ENCODE measurements at regions not wholly inside any gene's neighbourhood (a gene's known extent, or its start where the extent isn't known, plus 50 kb on each side); places are given as distances from the start of the nearest gene placed in this dataset.
"Not testable (repeated sequence)": the region's sequence is repeated elsewhere in the genome, so short reads cannot be mapped to it uniquely, and the experiment has no call there.

- no peaks in the 10 kb centered on the region for H3K36me3 ChIP-seq (ENCODE audit: control insufficient read depth in 3 of 3, insufficient read depth in 3 of 3, low read length in 3 of 3)
- H3K27me3 ChIP-seq (ENCODE audit: control insufficient read depth in 3 of 3, insufficient read depth in 3 of 3, low read length in 3 of 3), result no peaks in the 10 kb centered on the region
- H3K4me1 ChIP-seq (ENCODE audit: control insufficient read depth in 3 of 3, insufficient read depth in 3 of 3, low read length in 3 of 3), result no peaks in the 10 kb centered on the region
- no peaks in the 10 kb centered on the region for H3K9me3 ChIP-seq (ENCODE audit: control insufficient read depth in 3 of 3, low read length in 3 of 3)
- no peak overlapping the region for H3K9ac ChIP-seq (ENCODE audit: low read depth in 1 of 3, low read length in 3 of 3)
- no peak overlapping the region for H3K4me3 ChIP-seq (ENCODE audit: low read length in 3 of 3)
- H3K27ac ChIP-seq (ENCODE audit: low read depth, low read length), result no peak overlapping the region
These were observed 1025.5 kb downstream of the RAB28 start for GRCh38 chr4:12458621-12459020.

GRCh38 chr4:12452291-12452690, 1023.6 kb upstream of the HS3ST1 start:
- no peaks in the 10 kb centered on the region for H3K4me1 ChIP-seq (ENCODE audit: control insufficient read depth in 3 of 3, insufficient read depth in 3 of 3, low read length in 3 of 3)
- peaks cover 3 to 4% (median 4%) of the 10 kb centered on the region in 3 donors for H3K9me3 ChIP-seq (ENCODE audit: control insufficient read depth in 3 of 3, low read length in 3 of 3)
- H3K9ac ChIP-seq (ENCODE audit: low read depth in 1 of 3, low read length in 3 of 3), result no peak overlapping the region
- no peak overlapping the region for H3K27ac ChIP-seq (ENCODE audit: low read depth, low read length)
- no peak overlapping the region for H3K4me3 ChIP-seq (ENCODE audit: low read length in 3 of 3)
- H3K36me3 ChIP-seq (ENCODE audit: control insufficient read depth in 3 of 3, insufficient read depth in 3 of 3, low read length in 3 of 3), result no peaks in the 10 kb centered on the region
- no peaks in the 10 kb centered on the region for H3K27me3 ChIP-seq (ENCODE audit: control insufficient read depth in 3 of 3, insufficient read depth in 3 of 3, low read length in 3 of 3)

GRCh38 chr4:12447451-12447850, 1018.8 kb upstream of the HS3ST1 start:
- Histone ChIP-seq H3K36me3 (ENCODE audit: control insufficient read depth in 3 of 3, insufficient read depth in 3 of 3, low read length in 3 of 3) (no peaks in the 10 kb centered on the region), H3K27ac (ENCODE audit: low read depth, low read length) (no peak overlapping the region), H3K27me3 (ENCODE audit: control insufficient read depth in 3 of 3, insufficient read depth in 3 of 3, low read length in 3 of 3) (no peaks in the 10 kb centered on the region), H3K4me1 (ENCODE audit: control insufficient read depth in 3 of 3, insufficient read depth in 3 of 3, low read length in 3 of 3) (no peaks in the 10 kb centered on the region), H3K9me3 (ENCODE audit: control insufficient read depth in 3 of 3, low read length in 3 of 3) (peaks cover 3 to 4% (median 4%) of the 10 kb centered on the region in 3 donors), H3K4me3 (ENCODE audit: low read length in 3 of 3) (no peak overlapping the region), H3K9ac (ENCODE audit: low read depth in 1 of 3, low read length in 3 of 3) (no peak overlapping the region)

GRCh38 chr4:12446657-12447185, 1018.0 kb upstream of the HS3ST1 start:
- H3K27me3 ChIP-seq (ENCODE audit: control insufficient read depth in 3 of 3, insufficient read depth in 3 of 3, low read length in 3 of 3), result no peaks in the 10 kb centered on the region

GRCh38 chr4:12446256-12446655, 1017.6 kb upstream of the HS3ST1 start:
- Histone ChIP-seq H3K9me3 (ENCODE audit: control insufficient read depth in 3 of 3, low read length in 3 of 3) (peaks cover under 1% of the 10 kb centered on the region in 3 donors), H3K9ac (ENCODE audit: low read depth in 1 of 3, low read length in 3 of 3) (no peak overlapping the region), H3K36me3 (ENCODE audit: control insufficient read depth in 3 of 3, insufficient read depth in 3 of 3, low read length in 3 of 3) (no peaks in the 10 kb centered on the region), H3K4me1 (ENCODE audit: control insufficient read depth in 3 of 3, insufficient read depth in 3 of 3, low read length in 3 of 3) (no peaks in the 10 kb centered on the region), H3K27ac (ENCODE audit: low read depth, low read length) (no peak overlapping the region), H3K27me3 (ENCODE audit: control insufficient read depth in 3 of 3, insufficient read depth in 3 of 3, low read length in 3 of 3) (no peaks in the 10 kb centered on the region), H3K4me3 (ENCODE audit: low read length in 3 of 3) (no peak overlapping the region)

More at GRCh38 chr4:12446657-12447185, 1018.0 kb upstream of the HS3ST1 start:
- no peak overlapping the region for H3K4me3 ChIP-seq (ENCODE audit: low read length in 3 of 3)
- no peak overlapping the region for H3K9ac ChIP-seq (ENCODE audit: low read depth in 1 of 3, low read length in 3 of 3)
- no peak overlapping the region for H3K27ac ChIP-seq (ENCODE audit: low read depth, low read length)
- H3K9me3 ChIP-seq (ENCODE audit: control insufficient read depth in 3 of 3, low read length in 3 of 3), result peaks cover 3 to 4% (median 4%) of the 10 kb centered on the region in 3 donors
- no peaks in the 10 kb centered on the region for H3K36me3 ChIP-seq (ENCODE audit: control insufficient read depth in 3 of 3, insufficient read depth in 3 of 3, low read length in 3 of 3)
- no peaks in the 10 kb centered on the region for H3K4me1 ChIP-seq (ENCODE audit: control insufficient read depth in 3 of 3, insufficient read depth in 3 of 3, low read length in 3 of 3)

GRCh38 chr4:12445711-12446235, 1017.1 kb upstream of the HS3ST1 start:
- no peaks in the 10 kb centered on the region for H3K36me3 ChIP-seq (ENCODE audit: control insufficient read depth in 3 of 3, insufficient read depth in 3 of 3, low read length in 3 of 3)
- no peaks in the 10 kb centered on the region for H3K4me1 ChIP-seq (ENCODE audit: control insufficient read depth in 3 of 3, insufficient read depth in 3 of 3, low read length in 3 of 3)
- no peak overlapping the region for H3K27ac ChIP-seq (ENCODE audit: low read depth, low read length)
- H3K9ac ChIP-seq (ENCODE audit: low read depth in 1 of 3, low read length in 3 of 3), result no peak overlapping the region
- H3K4me3 ChIP-seq (ENCODE audit: low read length in 3 of 3), result no peak overlapping the region
- no peaks in the 10 kb centered on the region for H3K9me3 ChIP-seq (ENCODE audit: control insufficient read depth in 3 of 3, low read length in 3 of 3)
- H3K27me3 ChIP-seq (ENCODE audit: control insufficient read depth in 3 of 3, insufficient read depth in 3 of 3, low read length in 3 of 3), result no peaks in the 10 kb centered on the region

- Histone ChIP-seq H3K27ac (ENCODE audit: low read depth, low read length) (no peak overlapping the region), H3K4me1 (ENCODE audit: control insufficient read depth in 3 of 3, insufficient read depth in 3 of 3, low read length in 3 of 3) (no peaks in the 10 kb centered on the region), H3K4me3 (ENCODE audit: low read length in 3 of 3) (no peak overlapping the region), H3K36me3 (ENCODE audit: control insufficient read depth in 3 of 3, insufficient read depth in 3 of 3, low read length in 3 of 3) (no peaks in the 10 kb centered on the region), H3K9ac (ENCODE audit: low read depth in 1 of 3, low read length in 3 of 3) (no peak overlapping the region), H3K27me3 (ENCODE audit: control insufficient read depth in 3 of 3, insufficient read depth in 3 of 3, low read length in 3 of 3) (no peaks in the 10 kb centered on the region), H3K9me3 (ENCODE audit: control insufficient read depth in 3 of 3, low read length in 3 of 3) (no peaks in the 10 kb centered on the region)
These were observed 1011.1 kb upstream of the HS3ST1 start for GRCh38 chr4:12439633-12440305.

GRCh38 chr4:12431259-12431658, 1002.6 kb upstream of the HS3ST1 start:
- H3K4me3 ChIP-seq (ENCODE audit: low read length in 3 of 3); H3K9me3 ChIP-seq (ENCODE audit: control insufficient read depth in 3 of 3, low read length in 3 of 3); H3K4me1 ChIP-seq (ENCODE audit: control insufficient read depth in 3 of 3, insufficient read depth in 3 of 3, low read length in 3 of 3); H3K27ac ChIP-seq (ENCODE audit: low read depth, low read length); H3K9ac ChIP-seq (ENCODE audit: low read depth in 1 of 3, low read length in 3 of 3); H3K27me3 ChIP-seq (ENCODE audit: control insufficient read depth in 3 of 3, insufficient read depth in 3 of 3, low read length in 3 of 3); H3K36me3 ChIP-seq (ENCODE audit: control insufficient read depth in 3 of 3, insufficient read depth in 3 of 3, low read length in 3 of 3): not testable (repeated sequence)

GRCh38 chr4:12421364-12421763, 992.7 kb upstream of the HS3ST1 start:
- Histone ChIP-seq H3K36me3 (ENCODE audit: control insufficient read depth in 3 of 3, insufficient read depth in 3 of 3, low read length in 3 of 3) (no peaks in the 10 kb centered on the region), H3K27ac (ENCODE audit: low read depth, low read length) (no peak overlapping the region), H3K9ac (ENCODE audit: low read depth in 1 of 3, low read length in 3 of 3) (no peak overlapping the region), H3K4me1 (ENCODE audit: control insufficient read depth in 3 of 3, insufficient read depth in 3 of 3, low read length in 3 of 3) (no peaks in the 10 kb centered on the region), H3K9me3 (ENCODE audit: control insufficient read depth in 3 of 3, low read length in 3 of 3) (no peaks in the 10 kb centered on the region), H3K27me3 (ENCODE audit: control insufficient read depth in 3 of 3, insufficient read depth in 3 of 3, low read length in 3 of 3) (no peaks in the 10 kb centered on the region), H3K4me3 (ENCODE audit: low read length in 3 of 3) (no peak overlapping the region)

GRCh38 chr4:12416755-12417154, 988.1 kb upstream of the HS3ST1 start:
- Histone ChIP-seq H3K4me1 (ENCODE audit: control insufficient read depth in 3 of 3, insufficient read depth in 3 of 3, low read length in 3 of 3) (no peaks in the 10 kb centered on the region), H3K27me3 (ENCODE audit: control insufficient read depth in 3 of 3, insufficient read depth in 3 of 3, low read length in 3 of 3) (no peaks in the 10 kb centered on the region)

More at GRCh38 chr4:12416755-12417154, 988.1 kb upstream of the HS3ST1 start:
- no peak overlapping the region for H3K4me3 ChIP-seq (ENCODE audit: low read length in 3 of 3)
- no peaks in the 10 kb centered on the region for H3K9me3 ChIP-seq (ENCODE audit: control insufficient read depth in 3 of 3, low read length in 3 of 3)
- no peak overlapping the region for H3K9ac ChIP-seq (ENCODE audit: low read depth in 1 of 3, low read length in 3 of 3)
- no peak overlapping the region for H3K27ac ChIP-seq (ENCODE audit: low read depth, low read length)
- no peaks in the 10 kb centered on the region for H3K36me3 ChIP-seq (ENCODE audit: control insufficient read depth in 3 of 3, insufficient read depth in 3 of 3, low read length in 3 of 3)

All from skeletal muscle tissue (tissue), 3 donors.